ENCODE measurements at regions not wholly inside any gene's neighbourhood (a gene's known extent, or its start where the extent isn't known, plus 50 kb on each side); places are given as distances from the start of the nearest gene placed in this dataset.

DNA sequence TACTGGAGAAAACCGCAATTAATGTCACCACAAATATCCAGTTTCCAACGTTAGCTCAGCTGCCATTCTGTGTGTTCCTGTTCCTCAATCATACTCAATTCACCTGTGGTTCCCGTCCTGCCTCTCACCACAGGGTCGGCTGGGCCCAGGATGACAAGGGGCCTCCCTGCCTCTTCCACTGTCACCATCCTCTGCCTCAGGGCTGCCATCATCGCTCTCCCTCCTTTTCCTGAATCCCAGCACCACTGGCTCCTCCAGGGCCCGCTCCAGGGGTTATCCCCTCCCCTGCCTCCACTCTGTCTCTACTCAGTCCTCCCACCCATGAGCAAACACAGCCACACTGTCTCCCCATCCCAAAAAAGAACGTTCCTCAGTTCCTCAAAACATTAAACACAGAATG is 170.9 kb upstream of the NSMCE3 start:
- no peak for TF ChIP-seq YY1 (IDR thresholded peaks at IDR 0.05; ENCODE audit: insufficient read depth, insufficient read length)
- TF ChIP-seq ZNF274 (IDR thresholded peaks at IDR 0.05; ENCODE audit: low read depth, low read length), result no peak
- TF ChIP-seq SUZ12 (IDR thresholded peaks at IDR 0.05; ENCODE audit: extremely low read depth, insufficient read depth, insufficient read length), result no peak

All from NT2/D1 (cell line).